Activated CD4-positive, alpha-beta memory T cell treated with anti-CD3 and anti-CD28 coated beads for 36 hours (primary cell): ENCODE measurements at regions not wholly inside any gene's neighbourhood (a gene's known extent, or its start where the extent isn't known, plus 50 kb on each side); places are given as distances from the start of the nearest gene placed in this dataset.

Source experiments
- CTCF ChIA-PET: fragments of 350-600 bp; sonication (Branson Sonifier 250); formaldehyde crosslinking; loops from one replicate; lab custom pipeline; 2021; ENCODE audit warnings: antibody characterized with exemption, inconsistent platforms; lab: Charles Lee
- POLR2A ChIA-PET: fragments of 350-600 bp; sonication (Branson Sonifier 250); formaldehyde crosslinking; loops from one replicate; lab custom pipeline; 2021; ENCODE audit warnings: antibody characterized with exemption; lab: Charles Lee
- DNase-seq: peaks from one replicate; pipeline ENCODE4 v3.0.0-alpha.2; 2020
- H3K27ac Mint-ChIP-seq: one replicate; pipeline ENCODE4 v1.8.0; 2021; ENCODE audit warnings: mixed read lengths
- H3K27me3 Mint-ChIP-seq: one replicate; pipeline ENCODE4 v1.8.0; 2021; ENCODE audit warnings: mixed read lengths
- H3K36me3 Mint-ChIP-seq: one replicate; pipeline ENCODE4 v1.8.0; 2021; ENCODE audit warnings: mixed read lengths
- H3K4me1 Mint-ChIP-seq: one replicate; pipeline ENCODE4 v1.8.0; 2021; ENCODE audit warnings: low read depth, mixed read lengths
- H3K4me3 Mint-ChIP-seq: one replicate; pipeline ENCODE4 v1.8.0; 2021; ENCODE audit warnings: mild to moderate bottlenecking, mixed read lengths
- H3K9me3 Mint-ChIP-seq: one replicate; pipeline ENCODE4 v1.8.0; 2021; ENCODE audit warnings: mixed read lengths
- intact Hi-C: fragments of 100-400 bp; cut with micrococcal nuclease; formaldehyde crosslinking; loops from one replicate; pipeline ENCODE4 v1.15.1; 2023

GRCh38 chr4:35325908-35326453 lies 918.3 kb downstream of the ARAP2 start:
- no peak for DNase-seq
- Mint-ChIP-seq H3K4me3 (no peak overlapping the region), H3K9me3 (peaks cover 4% of the 10 kb centered on the region), H3K4me1 (no peaks in the 10 kb centered on the region), H3K27me3 (no peaks in the 10 kb centered on the region), H3K36me3 (no peaks in the 10 kb centered on the region), H3K27ac (no peak overlapping the region)
- CTCF ChIA-PET, result no interaction called here
- POLR2A ChIA-PET, result no interaction called here
- intact Hi-C loops, result no loop called here

GRCh38 chr4:35342833-35343232 lies 901.5 kb downstream of the ARAP2 start:
- H3K4me1 Mint-ChIP-seq, result no peaks in the 10 kb centered on the region
- DNase-seq, result no peak
- intact Hi-C loops, result no loop called here
- POLR2A ChIA-PET, result no interaction called here
- no peaks in the 10 kb centered on the region for H3K27me3 Mint-ChIP-seq
- H3K4me3 Mint-ChIP-seq, result no peak overlapping the region
- no peak overlapping the region for H3K27ac Mint-ChIP-seq
- H3K9me3 Mint-ChIP-seq, result peaks cover 6% of the 10 kb centered on the region
- CTCF ChIA-PET, result no interaction called here
- no peaks in the 10 kb centered on the region for H3K36me3 Mint-ChIP-seq

GRCh38 chr4:35347276-35347675 lies 897.0 kb downstream of the ARAP2 start:
- intact Hi-C loops, result no loop called here

GRCh38 chr4:35358001-35358584 lies 886.2 kb downstream of the ARAP2 start:
- CTCF ChIA-PET, result no interaction called here
- H3K4me3 Mint-ChIP-seq, result no peak overlapping the region
- H3K27me3 Mint-ChIP-seq, result no peaks in the 10 kb centered on the region
- H3K9me3 Mint-ChIP-seq, result peaks cover 13% of the 10 kb centered on the region
- no peaks in the 10 kb centered on the region for H3K36me3 Mint-ChIP-seq
- no peaks in the 10 kb centered on the region for H3K4me1 Mint-ChIP-seq
- no peak overlapping the region for H3K27ac Mint-ChIP-seq
- no peak for DNase-seq
- POLR2A ChIA-PET, result no interaction called here
- intact Hi-C loops, result no loop called here

More at GRCh38 chr4:35347276-35347675, 897.0 kb downstream of the ARAP2 start:
- Mint-ChIP-seq H3K27me3 (no peaks in the 10 kb centered on the region), H3K9me3 (peaks cover 26% of the 10 kb centered on the region), H3K4me3 (no peak overlapping the region), H3K36me3 (no peaks in the 10 kb centered on the region), H3K27ac (no peak overlapping the region), H3K4me1 (no peaks in the 10 kb centered on the region)
- ChIA-PET POLR2A (no interaction called here), CTCF (no interaction called here)
- no peak for DNase-seq

GRCh38 chr4:35364321-35364870 lies 879.9 kb downstream of the ARAP2 start:
- POLR2A ChIA-PET, result no interaction called here
- H3K27me3 Mint-ChIP-seq, result no peaks in the 10 kb centered on the region

GRCh38 chr4:35365186-35365585 lies 879.1 kb downstream of the ARAP2 start:
- CTCF ChIA-PET, result no interaction called here
- Mint-ChIP-seq H3K27ac (no peak overlapping the region), H3K27me3 (no peaks in the 10 kb centered on the region), H3K4me1 (no peaks in the 10 kb centered on the region), H3K4me3 (no peak overlapping the region), H3K9me3 (peaks cover 14% of the 10 kb centered on the region), H3K36me3 (no peaks in the 10 kb centered on the region)
- intact Hi-C loops, result no loop called here
- POLR2A ChIA-PET, result no interaction called here
- DNase-seq, result no peak

More at GRCh38 chr4:35364321-35364870, 879.9 kb downstream of the ARAP2 start:
- no peak for DNase-seq
- H3K4me1 Mint-ChIP-seq, result no peaks in the 10 kb centered on the region
- H3K36me3 Mint-ChIP-seq, result no peaks in the 10 kb centered on the region
- CTCF ChIA-PET, result no interaction called here
- H3K9me3 Mint-ChIP-seq, result peaks cover 14% of the 10 kb centered on the region
- no peak overlapping the region for H3K4me3 Mint-ChIP-seq
- no peak overlapping the region for H3K27ac Mint-ChIP-seq
- intact Hi-C loops, result no loop called here

- no peaks in the 10 kb centered on the region for H3K4me1 Mint-ChIP-seq
- intact Hi-C loops, result no loop called here
- H3K36me3 Mint-ChIP-seq, result no peaks in the 10 kb centered on the region
- no peak overlapping the region for H3K4me3 Mint-ChIP-seq
- POLR2A ChIA-PET, result no interaction called here
- H3K27me3 Mint-ChIP-seq, result no peaks in the 10 kb centered on the region
- no peaks in the 10 kb centered on the region for H3K9me3 Mint-ChIP-seq
- CTCF ChIA-PET, result no interaction called here
- H3K27ac Mint-ChIP-seq, result no peak overlapping the region
- DNase-seq, result no peak
These were observed 844.4 kb downstream of the ARAP2 start for GRCh38 chr4:35399912-35400311.

GRCh38 chr4:35423104-35423503 lies 821.2 kb downstream of the ARAP2 start:
- Mint-ChIP-seq H3K4me1 (no peaks in the 10 kb centered on the region), H3K9me3 (peaks cover 3% of the 10 kb centered on the region), H3K27ac (no peak overlapping the region), H3K27me3 (no peaks in the 10 kb centered on the region), H3K4me3 (no peak overlapping the region), H3K36me3 (no peaks in the 10 kb centered on the region)
- CTCF ChIA-PET, result no interaction called here
- POLR2A ChIA-PET, result no interaction called here
- DNase-seq, result no peak
- intact Hi-C loops, result no loop called here

GRCh38 chr4:35447474-35447873 lies 796.8 kb downstream of the ARAP2 start:
- CTCF ChIA-PET, result no interaction called here
- Mint-ChIP-seq H3K27ac (no peak overlapping the region), H3K27me3 (no peaks in the 10 kb centered on the region), H3K4me1 (no peaks in the 10 kb centered on the region), H3K9me3 (peaks cover 20% of the 10 kb centered on the region), H3K36me3 (no peaks in the 10 kb centered on the region), H3K4me3 (no peak overlapping the region)
- intact Hi-C loops, result no loop called here
- no peak for DNase-seq
- POLR2A ChIA-PET, result no interaction called here

GRCh38 chr4:35459045-35459444 lies 785.3 kb downstream of the ARAP2 start:
- intact Hi-C loops, result no loop called here
- no peak overlapping the region for H3K27ac Mint-ChIP-seq
- ChIA-PET POLR2A (no interaction called here), CTCF (no interaction called here)
- H3K4me1 Mint-ChIP-seq, result no peaks in the 10 kb centered on the region
- no peaks in the 10 kb centered on the region for H3K27me3 Mint-ChIP-seq
- H3K36me3 Mint-ChIP-seq, result no peaks in the 10 kb centered on the region
- H3K4me3 Mint-ChIP-seq, result no peak overlapping the region
- no peak for DNase-seq
- H3K9me3 Mint-ChIP-seq, result peaks cover 24% of the 10 kb centered on the region

- Mint-ChIP-seq H3K36me3 (no peaks in the 10 kb centered on the region), H3K4me1 (no peaks in the 10 kb centered on the region), H3K9me3 (peaks cover 19% of the 10 kb centered on the region), H3K27ac (no peak overlapping the region), H3K4me3 (no peak overlapping the region), H3K27me3 (no peaks in the 10 kb centered on the region)
- DNase-seq, result no peak
- ChIA-PET CTCF (no interaction called here), POLR2A (no interaction called here)
- intact Hi-C loops, result no loop called here
These were observed 782.2 kb downstream of the ARAP2 start for GRCh38 chr4:35461931-35462659.

GRCh38 chr4:35463251-35463952 lies 780.9 kb downstream of the ARAP2 start:
- ChIA-PET POLR2A (no interaction called here), CTCF (no interaction called here)
- H3K4me1 Mint-ChIP-seq, result no peaks in the 10 kb centered on the region
- peaks cover 15% of the 10 kb centered on the region for H3K9me3 Mint-ChIP-seq
- no peak overlapping the region for H3K4me3 Mint-ChIP-seq
- H3K36me3 Mint-ChIP-seq, result no peaks in the 10 kb centered on the region
- no peaks in the 10 kb centered on the region for H3K27me3 Mint-ChIP-seq
- no peak overlapping the region for H3K27ac Mint-ChIP-seq
- DNase-seq, result no peak
- intact Hi-C loops, result no loop called here
